SK-N-MC (cell line): ENCODE measurements at regions not wholly inside any gene's neighbourhood (a gene's known extent, or its start where the extent isn't known, plus 50 kb on each side); places are given as distances from the start of the nearest gene placed in this dataset.

Experiments
- EZH2 ChIP-seq: fragments of 200-600 bp; sonication (generic); IDR thresholded peaks from one replicate; pipeline ENCODE4 v1.6.1; 2017; ENCODE audit warnings: antibody characterized with exemption
- POLR2AphosphoS5 ChIP-seq: IDR thresholded peaks from 2 replicates; pipeline ENCODE4 v1.6.1; 2012; ENCODE audit warnings: mild to moderate bottlenecking, low read depth, low read length, borderline replicate concordance

DNA sequence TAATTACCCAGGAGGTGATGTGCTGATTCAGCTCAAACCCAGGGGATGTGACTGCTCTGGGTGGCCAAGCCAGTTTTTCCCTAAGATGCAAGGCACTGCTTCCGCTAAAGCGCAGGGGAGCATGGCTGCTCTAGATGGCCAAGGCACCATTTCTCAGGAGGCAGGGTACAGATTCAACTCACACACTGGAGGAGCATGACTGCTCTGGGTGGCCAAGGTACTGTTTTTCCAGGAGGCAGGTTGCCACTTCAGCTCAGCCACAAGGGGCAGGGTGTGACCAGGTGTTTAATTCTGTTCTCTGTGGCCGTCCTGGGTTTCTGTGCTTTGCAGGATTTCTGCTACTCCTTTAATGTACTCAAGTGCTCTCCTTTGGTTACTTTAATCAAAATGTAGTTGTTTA lies 659.3 kb upstream of the ARRDC4 start:
- TF ChIP-seq POLR2AphosphoS5 (no peak), EZH2 (no peak)
